GM12873 (cell line): ENCODE measurements at regions not wholly inside any gene's neighbourhood (a gene's known extent, or its start where the extent isn't known, plus 50 kb on each side); places are given as distances from the start of the nearest gene placed in this dataset.

Experiments used
- TF ChIP-seq, protein P1 (sequence below): IDR thresholded peaks from 2 replicates; pipeline ENCODE4 v1.5.1; 2012; ENCODE audit warnings: low read depth, mild to moderate bottlenecking, moderate library complexity, low read length, control low read depth; ENCODE audit not compliant: insufficient read depth; ENCODE audit errors: missing control alignments

DNA sequence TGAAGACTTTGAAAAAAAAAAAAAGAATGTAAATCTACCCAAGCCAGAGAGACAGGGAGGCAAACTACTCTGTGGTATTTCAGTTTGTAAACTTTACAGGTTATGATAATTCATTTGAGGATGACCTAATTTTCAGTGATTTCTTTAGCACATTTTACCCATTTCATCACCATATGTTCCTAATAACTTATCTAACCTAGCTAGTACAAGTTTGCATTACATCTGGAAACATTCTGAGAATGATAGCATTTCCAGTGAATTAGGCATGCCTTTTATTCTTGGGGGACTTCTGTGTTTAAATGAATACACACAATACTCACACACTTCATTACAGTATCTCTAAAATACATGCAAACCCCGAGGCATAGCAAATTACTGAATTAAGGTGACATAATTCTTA, 1055.5 kb downstream of the PCDH18 start:
- TF ChIP-seq, protein P1, sequence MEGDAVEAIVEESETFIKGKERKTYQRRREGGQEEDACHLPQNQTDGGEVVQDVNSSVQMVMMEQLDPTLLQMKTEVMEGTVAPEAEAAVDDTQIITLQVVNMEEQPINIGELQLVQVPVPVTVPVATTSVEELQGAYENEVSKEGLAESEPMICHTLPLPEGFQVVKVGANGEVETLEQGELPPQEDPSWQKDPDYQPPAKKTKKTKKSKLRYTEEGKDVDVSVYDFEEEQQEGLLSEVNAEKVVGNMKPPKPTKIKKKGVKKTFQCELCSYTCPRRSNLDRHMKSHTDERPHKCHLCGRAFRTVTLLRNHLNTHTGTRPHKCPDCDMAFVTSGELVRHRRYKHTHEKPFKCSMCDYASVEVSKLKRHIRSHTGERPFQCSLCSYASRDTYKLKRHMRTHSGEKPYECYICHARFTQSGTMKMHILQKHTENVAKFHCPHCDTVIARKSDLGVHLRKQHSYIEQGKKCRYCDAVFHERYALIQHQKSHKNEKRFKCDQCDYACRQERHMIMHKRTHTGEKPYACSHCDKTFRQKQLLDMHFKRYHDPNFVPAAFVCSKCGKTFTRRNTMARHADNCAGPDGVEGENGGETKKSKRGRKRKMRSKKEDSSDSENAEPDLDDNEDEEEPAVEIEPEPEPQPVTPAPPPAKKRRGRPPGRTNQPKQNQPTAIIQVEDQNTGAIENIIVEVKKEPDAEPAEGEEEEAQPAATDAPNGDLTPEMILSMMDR = no peak

DNA sequence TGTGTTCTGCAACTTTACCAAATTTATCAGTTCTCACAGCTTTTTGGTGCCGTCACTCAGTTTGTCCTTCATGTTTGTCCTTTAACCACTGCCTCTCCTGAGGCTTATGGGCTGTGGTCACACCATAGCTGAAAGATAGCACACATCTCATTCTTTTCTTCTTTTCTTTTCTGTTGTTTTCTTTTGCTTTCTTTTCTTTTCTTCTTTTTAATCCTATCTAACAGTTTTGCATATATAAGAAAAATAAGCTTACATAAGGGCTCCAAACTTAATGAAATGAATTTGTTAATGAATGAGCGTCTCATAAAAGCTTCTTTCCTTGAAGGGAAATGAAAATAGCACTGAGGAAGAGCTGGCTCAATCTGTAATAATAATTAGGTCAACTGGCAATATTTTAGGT, 1061.2 kb downstream of the PCDH18 start:
- TF ChIP-seq, protein P1 = no peak

DNA sequence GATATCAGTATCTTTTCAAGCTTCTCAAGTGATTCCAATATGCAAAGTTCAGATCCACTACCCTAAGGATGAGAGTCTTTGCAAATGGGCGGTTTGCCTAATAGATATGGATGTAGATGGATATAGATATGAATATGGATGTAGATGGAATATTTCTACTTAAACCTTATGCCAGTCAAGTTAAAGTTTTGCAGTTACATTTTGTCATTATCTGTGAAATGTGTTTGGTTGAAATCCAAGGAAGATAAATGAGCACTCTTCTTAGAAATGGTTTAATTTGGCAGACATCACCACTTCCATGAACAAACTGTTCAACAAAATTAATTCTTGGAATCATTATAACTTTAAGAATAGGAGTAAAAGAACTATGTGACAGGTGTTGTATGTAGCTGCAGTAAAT, 1066.6 kb downstream of the PCDH18 start:
- TF ChIP-seq, protein P1 = no peak

DNA sequence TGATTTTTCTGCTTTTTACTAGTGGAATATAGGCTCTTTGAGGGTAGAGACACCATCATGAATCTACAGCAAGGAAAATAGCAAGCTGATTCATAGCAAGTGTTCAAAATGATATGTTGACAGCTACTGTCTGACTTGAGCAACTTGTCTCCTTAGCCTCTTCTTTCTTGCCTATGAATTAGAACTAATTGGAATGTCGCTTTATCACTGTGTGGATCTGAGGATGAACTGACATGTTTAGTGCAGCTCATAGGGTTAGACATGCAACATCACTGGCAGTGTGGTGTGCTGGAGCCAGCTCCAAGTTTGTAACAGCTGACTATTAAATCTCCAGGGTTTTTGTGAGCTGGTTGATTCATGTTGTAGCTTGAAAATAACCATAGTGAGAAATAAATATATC, 1068.4 kb downstream of the PCDH18 start:
- TF ChIP-seq, protein P1 = no peak

DNA sequence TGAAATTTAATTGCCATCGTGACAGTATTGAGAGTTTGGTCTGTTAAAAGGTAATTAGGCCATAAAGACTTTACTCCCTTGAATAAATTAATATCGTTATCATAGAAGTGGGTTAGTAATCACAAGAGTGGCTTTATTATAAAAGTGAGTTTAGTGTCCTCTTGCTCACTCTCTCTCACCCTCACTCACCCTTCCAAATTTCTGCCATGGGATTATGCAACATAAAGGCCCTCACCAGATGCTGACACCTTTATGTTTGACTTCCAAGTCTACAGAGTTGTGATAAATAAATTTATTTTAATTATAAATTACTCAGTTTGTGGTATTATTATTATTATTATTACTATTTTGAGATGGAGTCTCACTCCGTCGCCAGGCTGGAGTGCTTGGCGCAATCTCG, 1070.8 kb downstream of the PCDH18 start:
- TF ChIP-seq, protein P1 = no peak

DNA sequence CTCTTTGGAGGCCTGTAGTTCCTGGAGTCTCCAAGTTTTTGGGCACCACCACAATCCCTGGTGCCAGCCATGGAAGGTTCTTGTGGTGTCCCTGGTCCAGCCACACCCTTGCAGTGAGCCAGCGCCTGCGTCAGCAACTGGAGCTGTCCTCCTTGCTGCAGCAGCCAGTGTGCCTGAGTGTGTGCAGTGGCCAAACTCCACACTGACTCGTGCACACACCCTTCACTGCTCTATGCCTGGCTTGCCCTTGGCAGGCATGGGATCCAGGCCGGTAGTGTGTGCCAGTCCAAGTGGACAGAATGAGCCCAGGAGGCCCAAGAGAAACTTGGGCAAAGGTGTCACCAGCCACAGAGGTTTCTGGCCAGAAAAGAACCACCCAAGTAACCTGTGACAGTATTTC, 1074.0 kb downstream of the PCDH18 start:
- TF ChIP-seq, protein P1 = no peak

DNA sequence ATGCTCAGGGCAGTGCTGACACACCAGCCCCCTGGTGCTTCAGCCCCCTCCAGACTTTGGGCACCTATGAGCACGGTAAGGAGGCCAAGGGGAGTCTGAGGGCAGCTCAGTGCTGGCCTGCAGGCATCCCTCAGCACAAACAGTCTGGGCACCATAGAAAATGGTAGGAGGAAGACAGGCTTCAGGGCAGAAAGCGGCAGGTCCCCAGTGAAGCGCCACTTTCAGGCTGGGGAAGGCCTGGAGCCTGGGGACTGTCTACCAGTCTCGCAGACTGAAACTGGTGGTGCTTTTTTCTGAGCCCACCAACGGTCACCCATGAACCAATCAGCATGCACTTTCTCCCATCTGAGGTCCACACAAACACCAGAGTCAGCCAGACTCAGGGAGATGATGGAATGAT, 1074.7 kb downstream of the PCDH18 start:
- TF ChIP-seq, protein P1 = no peak
